Spleen (tissue), 7 donors: ENCODE measurements at regions not wholly inside any gene's neighbourhood (a gene's known extent, or its start where the extent isn't known, plus 50 kb on each side); places are given as distances from the start of the nearest gene placed in this dataset.

Experiments used
- CTCF ChIP-seq, 11 experiments: fragments of 200-600 bp in 7 of 11; fragments of 450-650 bp in 4 of 11; sonication (generic) in 4 of 11; IDR thresholded peaks in 8 of 11; conservative IDR thresholded peaks in 3 of 11; 1 replicate in 7 of 11; 2 replicates in 4 of 11; pipeline versions ENCODE4 v1.4.0 to v1.8.0; 2016 to 2021; ENCODE audit warnings: antibody characterized with exemption in 11 of 11, inconsistent platforms in 4 of 11, mild to moderate bottlenecking in 1 of 11
- POLR2A ChIP-seq, 3 donors: fragments of 450-650 bp; IDR thresholded peaks; one replicate each; pipeline ENCODE4 v1.5.1; 2017; ENCODE audit warnings: antibody characterized with exemption in 3 of 3, mild to moderate bottlenecking in 1 of 3
- donor health status: DM: no; HTN: no; CAD: no; lungs with moderate emphysema.
- donor health status: DM: no; HTN: no; CAD: no.
- donor health status: DM: no; HTN: no; CAD: no.

DNA sequence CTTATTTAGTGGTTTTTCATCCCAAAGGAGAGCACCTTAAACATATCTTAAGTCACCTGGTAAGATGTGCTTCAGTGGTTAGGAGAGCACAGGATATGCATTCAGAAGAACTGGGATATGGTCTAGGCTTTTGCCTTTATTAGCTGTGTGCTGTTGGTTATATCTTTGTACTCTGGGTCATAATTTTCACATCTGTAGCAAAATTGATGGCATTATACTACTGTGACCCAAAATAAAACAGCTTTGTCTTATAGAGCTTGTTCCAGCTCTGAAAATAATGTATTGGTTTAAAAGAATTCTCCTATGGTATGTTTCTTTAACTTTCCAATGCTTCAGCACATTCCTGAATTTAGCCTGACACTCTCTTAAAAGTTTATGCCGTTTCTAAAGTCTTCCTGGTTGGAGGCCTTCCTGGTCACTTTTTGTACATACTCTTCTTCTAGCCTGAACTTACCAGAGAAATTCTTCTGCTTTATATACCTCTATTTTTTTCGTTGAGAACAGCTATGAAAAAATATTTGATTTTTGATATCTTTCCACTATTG, 337.1 kb upstream of the MPDZ start:
- TF ChIP-seq CTCF (IDR thresholded peaks at IDR 0.05 in 8 of 11, conservative IDR thresholded peaks at IDR 0.05 in 3 of 11) (no peak), POLR2A (IDR thresholded peaks at IDR 0.05) (no peak)
